Suprapubic skin (tissue), 4 donors: ENCODE measurements at regions not wholly inside any gene's neighbourhood (a gene's known extent, or its start where the extent isn't known, plus 50 kb on each side); places are given as distances from the start of the nearest gene placed in this dataset.
"Not testable (repeated sequence)": the region's sequence is repeated elsewhere in the genome, so short reads cannot be mapped to it uniquely, and the experiment has no call there.

Experiments used
- DNase-seq, 2 donors: peaks; one replicate each; pipeline ENCODE4 v3.0.0-alpha.2; 2019; ENCODE audit warnings: low spot score in 2 of 2
- H3K27ac ChIP-seq: fragments of 200-600 bp; sonication (generic); one replicate; pipeline ENCODE4 v1.5.1; 2019
- H3K27me3 ChIP-seq: fragments of 200-600 bp; sonication (generic); one replicate; pipeline ENCODE4 v1.5.1; 2019
- H3K36me3 ChIP-seq: fragments of 200-600 bp; sonication (generic); one replicate; pipeline ENCODE4 v1.5.1; 2019
- H3K4me1 ChIP-seq: fragments of 200-600 bp; sonication (generic); one replicate; pipeline ENCODE4 v1.5.1; 2019
- H3K4me3 ChIP-seq: fragments of 200-600 bp; sonication (generic); one replicate; pipeline ENCODE4 v1.5.1; 2019; ENCODE audit warnings: mild to moderate bottlenecking
- H3K9me3 ChIP-seq: fragments of 200-600 bp; sonication (generic); one replicate; pipeline ENCODE4 v1.5.1; 2019
- CTCF ChIP-seq, 2 donors: fragments of 200-600 bp in 1 of 2; fragments of 450-650 bp in 1 of 2; sonication (generic) in 1 of 2; IDR thresholded peaks; one replicate each; pipeline ENCODE4 v1.5.1; 2016 to 2019; ENCODE audit warnings: antibody characterized with exemption in 2 of 2, mild to moderate bottlenecking in 1 of 2, moderate library complexity in 1 of 2
- EP300 ChIP-seq: sonication (generic); formaldehyde crosslinking; IDR thresholded peaks from one replicate; pipeline ENCODE4 v1.6.1; 2017; ENCODE audit warnings: antibody characterized with exemption
- POLR2A ChIP-seq, 2 donors: fragments of 450-650 bp; IDR thresholded peaks; one replicate each; pipeline ENCODE4 v1.6.1; 2017; ENCODE audit warnings: antibody characterized with exemption in 2 of 2, mild to moderate bottlenecking in 2 of 2, moderate library complexity in 2 of 2
- POLR2AphosphoS5 ChIP-seq, 3 donors: sonication (generic); formaldehyde crosslinking; IDR thresholded peaks; one replicate each; pipeline ENCODE4 v1.6.1; 2017; ENCODE audit warnings: antibody characterized with exemption in 3 of 3
- WGBS: methylation state at CpG from one replicate; pipeline ENCODE4 v1.1.5; 2018; 5-methylcytosine and 5-hydroxymethylcytosine counted together

- DNase-seq = no peak
- 88% methylated on average over 7 of the region's 7 CpGs for WGBS
- Histone ChIP-seq H3K27ac (no peak overlapping the region), H3K9me3 (no peaks in the 10 kb centered on the region), H3K27me3 (no peaks in the 10 kb centered on the region), H3K4me3 (no peak overlapping the region), H3K36me3 (no peaks in the 10 kb centered on the region), H3K4me1 (no peaks in the 10 kb centered on the region)
- TF ChIP-seq CTCF (IDR thresholded peaks at IDR 0.05) (no peak), EP300 (no peak), POLR2AphosphoS5 (IDR thresholded peaks at IDR 0.05) (no peak), POLR2A (IDR thresholded peaks at IDR 0.05) (no peak)
Observed at GRCh38 chr6:86148586-86148985, 505.9 kb upstream of the SYNCRIP start.

- no peaks in the 10 kb centered on the region for H3K9me3 ChIP-seq
- H3K4me3 ChIP-seq = no peak overlapping the region
- 84% methylated on average over 5 of the region's 5 CpGs for WGBS
- TF ChIP-seq POLR2A (IDR thresholded peaks at IDR 0.05) (no peak), CTCF (IDR thresholded peaks at IDR 0.05) (no peak), POLR2AphosphoS5 (IDR thresholded peaks at IDR 0.05) (no peak), EP300 (no peak)
- H3K4me1 ChIP-seq = no peaks in the 10 kb centered on the region
- no peaks in the 10 kb centered on the region for H3K36me3 ChIP-seq
- H3K27ac ChIP-seq = no peak overlapping the region
- DNase-seq = no peak
- H3K27me3 ChIP-seq = no peaks in the 10 kb centered on the region
Observed at GRCh38 chr6:86147859-86148258, 505.2 kb upstream of the SYNCRIP start.

- no peak for DNase-seq
- TF ChIP-seq CTCF (IDR thresholded peaks at IDR 0.05) = no peak
- no peak for TF ChIP-seq POLR2AphosphoS5 (IDR thresholded peaks at IDR 0.05)
- TF ChIP-seq EP300 = no peak
- no peak for TF ChIP-seq POLR2A (IDR thresholded peaks at IDR 0.05)
- Histone ChIP-seq H3K36me3 (no peaks in the 10 kb centered on the region), H3K4me3 (no peak overlapping the region), H3K9me3 (no peaks in the 10 kb centered on the region), H3K27me3 (no peaks in the 10 kb centered on the region), H3K27ac (no peak overlapping the region), H3K4me1 (no peaks in the 10 kb centered on the region)
- WGBS = 92% methylated on average over 3 of the region's 3 CpGs
Observed at GRCh38 chr6:86147311-86147710, 504.6 kb upstream of the SYNCRIP start.

DNA sequence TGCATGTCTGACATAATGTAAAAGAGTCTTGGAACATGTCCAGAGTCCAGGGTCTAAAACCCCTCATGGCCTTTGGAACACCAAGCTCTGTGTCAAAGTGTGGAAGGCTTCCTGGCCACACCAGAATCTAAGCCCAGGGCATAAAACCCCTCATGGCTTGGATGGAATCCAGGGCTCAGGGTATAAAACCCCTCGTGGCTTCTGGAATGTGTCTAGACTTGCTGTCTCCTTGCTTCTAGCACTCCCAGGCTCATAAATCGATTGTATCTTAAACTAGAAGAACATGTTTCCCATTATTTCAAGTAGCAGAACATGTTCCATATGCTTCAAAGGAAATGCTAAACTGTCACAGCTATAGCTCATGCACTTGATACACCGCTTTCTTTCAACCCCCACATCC, 504.1 kb upstream of the SYNCRIP start:
- not testable (repeated sequence) for H3K4me1 ChIP-seq, H3K9me3 ChIP-seq, H3K27ac ChIP-seq, H3K27me3 ChIP-seq, H3K4me3 ChIP-seq, DNase-seq, H3K36me3 ChIP-seq
- 22% methylated on average over 3 of the region's 3 CpGs for WGBS

- no peaks in the 10 kb centered on the region for H3K36me3 ChIP-seq
- no peak for DNase-seq
- peaks cover 6% of the 10 kb centered on the region for H3K9me3 ChIP-seq
- no peak overlapping the region for H3K4me3 ChIP-seq
- no peak overlapping the region for H3K27ac ChIP-seq
- H3K27me3 ChIP-seq = no peaks in the 10 kb centered on the region
- H3K4me1 ChIP-seq = no peaks in the 10 kb centered on the region
- TF ChIP-seq CTCF (IDR thresholded peaks at IDR 0.05) = no peak
- TF ChIP-seq EP300 = no peak
- TF ChIP-seq POLR2AphosphoS5 (IDR thresholded peaks at IDR 0.05) = no peak
- no peak for TF ChIP-seq POLR2A (IDR thresholded peaks at IDR 0.05)
- WGBS = 54% methylated on average over 2 of the region's 2 CpGs
Observed at GRCh38 chr6:86142326-86142725, 499.6 kb upstream of the SYNCRIP start.

DNA sequence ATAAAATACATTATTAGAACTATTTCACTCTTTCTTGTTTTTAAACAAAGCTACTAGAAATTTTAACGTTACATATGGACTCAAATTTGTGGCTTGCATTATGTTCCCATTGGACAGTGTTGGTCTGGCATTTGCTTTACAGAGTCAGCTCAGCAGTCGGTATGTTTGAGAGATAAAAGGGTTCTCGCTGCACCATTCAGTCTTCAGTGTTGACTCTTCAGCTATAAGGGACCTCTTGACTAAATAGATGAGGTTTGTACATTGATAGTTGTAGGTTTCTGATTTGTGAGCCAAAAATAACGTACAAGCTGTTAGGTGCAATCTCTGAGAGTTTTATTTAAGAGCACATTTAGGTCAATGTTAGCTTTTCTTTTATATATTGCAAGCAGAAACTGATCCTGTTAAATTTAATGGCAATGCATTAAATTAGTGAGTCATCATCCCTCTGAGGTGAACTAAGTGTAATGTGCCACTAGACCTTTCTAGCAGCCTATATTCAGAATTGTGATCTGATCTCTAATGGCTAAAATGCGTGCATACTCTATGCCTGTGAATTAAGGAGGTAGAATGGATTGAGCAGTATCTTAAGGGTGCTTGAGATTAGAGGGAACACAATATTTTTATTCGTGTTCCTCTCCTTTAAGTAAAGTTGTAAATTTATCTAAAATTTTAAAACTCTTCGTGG, 485.6 kb upstream of the SYNCRIP start:
- no peaks in the 10 kb centered on the region for H3K27me3 ChIP-seq
- 67% methylated on average over 7 of the region's 7 CpGs for WGBS

More for the DNA sequence above, 485.6 kb upstream of the SYNCRIP start:
- Histone ChIP-seq H3K27ac (no peak overlapping the region), H3K4me3 (no peak overlapping the region), H3K36me3 (no peaks in the 10 kb centered on the region), H3K4me1 (no peaks in the 10 kb centered on the region), H3K9me3 (no peaks in the 10 kb centered on the region)
- TF ChIP-seq POLR2A (IDR thresholded peaks at IDR 0.05) (no peak), POLR2AphosphoS5 (IDR thresholded peaks at IDR 0.05) (no peak), CTCF (IDR thresholded peaks at IDR 0.05) (no peak), EP300 (no peak)
- no peak for DNase-seq
